Muscle of back (tissue), 3 donors: ENCODE measurements at regions not wholly inside any gene's neighbourhood (a gene's known extent, or its start where the extent isn't known, plus 50 kb on each side); places are given as distances from the start of the nearest gene placed in this dataset.

Experiments used
- DNase-seq, 3 donors: peaks; one replicate each; pipeline versions ENCODE4 v3.0.0 to v3.0.0-alpha.2; 2013

- no peak for DNase-seq
These were observed 58.5 kb upstream of the IGFBP3 start for GRCh38 chr7:45979275-45980180.

- DNase-seq = no peak
These were observed 57.7 kb upstream of the IGFBP3 start for GRCh38 chr7:45978731-45979211.

GRCh38 chr7:45978010-45978681 lies 57.1 kb upstream of the IGFBP3 start:
- DNase-seq = peak; percentile 33 to 94 (median 59)

- no peak for DNase-seq
These were observed 56.2 kb upstream of the IGFBP3 start for GRCh38 chr7:45977256-45977780.

- DNase-seq = no peak
These were observed 55.4 kb upstream of the IGFBP3 start for GRCh38 chr7:45976485-45976856.

GRCh38 chr7:45975847-45976484 lies 54.9 kb upstream of the IGFBP3 start:
- DNase-seq = no peak

GRCh38 chr7:45975367-45975766 lies 54.3 kb upstream of the IGFBP3 start:
- no peak for DNase-seq

- DNase-seq = no peak
These were observed 53.7 kb upstream of the IGFBP3 start for GRCh38 chr7:45974540-45975360.

GRCh38 chr7:45973725-45974532 lies 52.9 kb upstream of the IGFBP3 start:
- DNase-seq = peak in 1 of 3 donors; percentile 22

- no peak for DNase-seq
These were observed 51.7 kb upstream of the IGFBP3 start for GRCh38 chr7:45972629-45973312.

- DNase-seq = no peak
These were observed 50.6 kb upstream of the IGFBP3 start for GRCh38 chr7:45971661-45972175.

GRCh38 chr7:45971171-45971570 lies 50.1 kb upstream of the IGFBP3 start:
- no peak for DNase-seq
